ENCODE measurements at regions not wholly inside any gene's neighbourhood (a gene's known extent, or its start where the extent isn't known, plus 50 kb on each side); places are given as distances from the start of the nearest gene placed in this dataset.

DNA sequence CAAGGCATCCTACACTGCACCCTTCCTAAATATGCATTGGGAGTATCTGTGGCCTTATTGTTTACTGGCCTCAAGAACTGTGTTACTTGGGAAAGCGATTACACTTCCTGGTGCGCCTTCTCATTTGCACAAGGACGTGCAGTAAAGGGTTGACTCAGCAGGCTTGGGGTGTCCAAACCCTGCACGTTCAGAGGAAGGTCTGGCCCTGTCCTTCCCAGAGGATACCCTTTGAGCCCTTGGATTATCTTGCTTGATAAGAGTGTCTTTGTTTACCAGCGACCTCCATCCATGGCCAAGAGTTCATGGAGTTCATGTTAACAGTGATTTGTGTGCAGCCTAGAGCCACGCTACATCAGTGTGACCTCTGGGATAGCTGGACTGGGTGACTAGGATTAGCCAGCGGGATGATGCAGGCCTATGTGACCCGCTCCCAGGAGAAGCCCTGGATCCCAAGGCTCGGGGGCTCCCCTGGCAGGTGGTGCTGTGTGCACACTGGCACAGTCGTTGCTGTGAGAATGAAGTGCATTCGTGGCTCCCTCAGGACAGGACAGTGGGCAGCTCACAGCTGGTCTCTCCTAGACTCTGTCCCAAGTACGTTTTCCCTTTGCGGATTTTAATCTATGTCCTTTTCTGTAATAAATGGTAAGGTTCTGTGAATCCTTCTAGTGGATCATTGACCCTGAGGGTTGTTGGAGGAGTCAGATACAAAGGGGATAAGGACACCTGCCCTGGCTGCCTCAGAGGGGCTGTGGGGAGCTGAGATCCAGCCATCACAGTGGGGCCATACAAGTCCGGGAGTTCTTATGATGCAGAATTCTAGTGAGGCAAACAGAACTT, 73.5 kb downstream of the TTLL2 start:
- TF ChIP-seq EZH2 (IDR thresholded peaks at IDR 0.05; ENCODE audit: borderline replicate concordance, low read depth, low read length, poor library complexity, severe bottlenecking), result no peak
- TF ChIP-seq, protein P1, sequence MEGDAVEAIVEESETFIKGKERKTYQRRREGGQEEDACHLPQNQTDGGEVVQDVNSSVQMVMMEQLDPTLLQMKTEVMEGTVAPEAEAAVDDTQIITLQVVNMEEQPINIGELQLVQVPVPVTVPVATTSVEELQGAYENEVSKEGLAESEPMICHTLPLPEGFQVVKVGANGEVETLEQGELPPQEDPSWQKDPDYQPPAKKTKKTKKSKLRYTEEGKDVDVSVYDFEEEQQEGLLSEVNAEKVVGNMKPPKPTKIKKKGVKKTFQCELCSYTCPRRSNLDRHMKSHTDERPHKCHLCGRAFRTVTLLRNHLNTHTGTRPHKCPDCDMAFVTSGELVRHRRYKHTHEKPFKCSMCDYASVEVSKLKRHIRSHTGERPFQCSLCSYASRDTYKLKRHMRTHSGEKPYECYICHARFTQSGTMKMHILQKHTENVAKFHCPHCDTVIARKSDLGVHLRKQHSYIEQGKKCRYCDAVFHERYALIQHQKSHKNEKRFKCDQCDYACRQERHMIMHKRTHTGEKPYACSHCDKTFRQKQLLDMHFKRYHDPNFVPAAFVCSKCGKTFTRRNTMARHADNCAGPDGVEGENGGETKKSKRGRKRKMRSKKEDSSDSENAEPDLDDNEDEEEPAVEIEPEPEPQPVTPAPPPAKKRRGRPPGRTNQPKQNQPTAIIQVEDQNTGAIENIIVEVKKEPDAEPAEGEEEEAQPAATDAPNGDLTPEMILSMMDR (conservative IDR thresholded peaks at IDR 0.05; ENCODE audit: low read depth, low read length), result no peak

Data from A673 (cell line).